Amniotic stem cell (primary cell): ENCODE measurements at regions not wholly inside any gene's neighbourhood (a gene's known extent, or its start where the extent isn't known, plus 50 kb on each side); places are given as distances from the start of the nearest gene placed in this dataset.

Source experiments
- DNase-seq: peaks from one replicate; lab custom pipeline; 2025; lab: John Stamatoyannopoulos, UW

- no peak for DNase-seq
Measured at GRCh38 chr21:41671212-41671762, 95.6 kb downstream of the RIPK4 start.

GRCh38 chr21:41670056-41670805 lies 96.6 kb downstream of the RIPK4 start:
- DNase-seq = no peak

GRCh38 chr21:41669533-41669830 lies 97.4 kb downstream of the RIPK4 start:
- no peak for DNase-seq

GRCh38 chr21:41668686-41669532 lies 97.9 kb downstream of the RIPK4 start:
- DNase-seq = no peak

- DNase-seq = no peak
Measured at GRCh38 chr21:41668051-41668541, 98.8 kb downstream of the RIPK4 start.

GRCh38 chr21:41667136-41667535 lies 99.7 kb downstream of the RIPK4 start:
- no peak for DNase-seq

- no peak for DNase-seq
Measured at GRCh38 chr21:41666641-41667081, 100.2 kb downstream of the RIPK4 start.

GRCh38 chr21:41665766-41666595 lies 100.9 kb downstream of the RIPK4 start:
- DNase-seq = no peak

- peak; percentile 28 for DNase-seq
Measured at GRCh38 chr21:41664881-41665765, 101.7 kb downstream of the RIPK4 start.

- DNase-seq = no peak
Measured at GRCh38 chr21:41663805-41664788, 102.8 kb downstream of the RIPK4 start.

- no peak for DNase-seq
Measured at GRCh38 chr21:41662761-41663160, 104.1 kb downstream of the RIPK4 start.

- DNase-seq = no peak
Measured at GRCh38 chr21:41662161-41662560, 104.7 kb downstream of the RIPK4 start.

- no peak for DNase-seq
Measured at GRCh38 chr21:41660748-41661147, 106.1 kb downstream of the RIPK4 start.

- DNase-seq = no peak
Measured at GRCh38 chr21:41659791-41660560, 106.9 kb downstream of the RIPK4 start.

- DNase-seq = no peak
Measured at GRCh38 chr21:41656946-41657525, 109.8 kb downstream of the RIPK4 start.

GRCh38 chr21:41655259-41655658 lies 111.6 kb downstream of the RIPK4 start:
- no peak for DNase-seq

- no peak for DNase-seq
Measured at GRCh38 chr21:41653954-41654491, 112.8 kb downstream of the RIPK4 start.

GRCh38 chr21:41653243-41653953 lies 113.5 kb downstream of the RIPK4 start:
- DNase-seq = no peak
